ENCODE measurements at regions not wholly inside any gene's neighbourhood (a gene's known extent, or its start where the extent isn't known, plus 50 kb on each side); places are given as distances from the start of the nearest gene placed in this dataset.

DNA sequence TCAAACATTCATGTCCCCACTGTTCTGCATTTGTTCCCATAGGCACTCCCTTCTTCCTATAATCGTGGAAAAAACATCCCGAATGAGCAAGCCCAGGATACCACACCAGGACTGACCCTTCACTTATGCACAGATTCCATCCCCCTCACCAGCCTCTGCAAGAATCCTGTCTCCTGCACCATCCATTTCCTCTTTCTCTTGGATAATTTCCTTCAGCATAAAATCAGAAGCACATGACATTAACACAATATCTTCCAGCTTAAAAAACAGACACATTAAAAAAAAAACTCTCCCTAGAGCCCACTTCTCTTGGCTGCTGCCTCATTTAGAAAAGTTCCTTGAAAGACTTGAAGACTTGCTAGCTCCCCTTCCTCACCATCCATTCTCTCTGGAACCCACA is 120.9 kb upstream of the CPSF6 start:
- TF ChIP-seq, protein P1, sequence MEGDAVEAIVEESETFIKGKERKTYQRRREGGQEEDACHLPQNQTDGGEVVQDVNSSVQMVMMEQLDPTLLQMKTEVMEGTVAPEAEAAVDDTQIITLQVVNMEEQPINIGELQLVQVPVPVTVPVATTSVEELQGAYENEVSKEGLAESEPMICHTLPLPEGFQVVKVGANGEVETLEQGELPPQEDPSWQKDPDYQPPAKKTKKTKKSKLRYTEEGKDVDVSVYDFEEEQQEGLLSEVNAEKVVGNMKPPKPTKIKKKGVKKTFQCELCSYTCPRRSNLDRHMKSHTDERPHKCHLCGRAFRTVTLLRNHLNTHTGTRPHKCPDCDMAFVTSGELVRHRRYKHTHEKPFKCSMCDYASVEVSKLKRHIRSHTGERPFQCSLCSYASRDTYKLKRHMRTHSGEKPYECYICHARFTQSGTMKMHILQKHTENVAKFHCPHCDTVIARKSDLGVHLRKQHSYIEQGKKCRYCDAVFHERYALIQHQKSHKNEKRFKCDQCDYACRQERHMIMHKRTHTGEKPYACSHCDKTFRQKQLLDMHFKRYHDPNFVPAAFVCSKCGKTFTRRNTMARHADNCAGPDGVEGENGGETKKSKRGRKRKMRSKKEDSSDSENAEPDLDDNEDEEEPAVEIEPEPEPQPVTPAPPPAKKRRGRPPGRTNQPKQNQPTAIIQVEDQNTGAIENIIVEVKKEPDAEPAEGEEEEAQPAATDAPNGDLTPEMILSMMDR (IDR thresholded peaks at IDR 0.05; ENCODE audit: low read depth, low read length) = no peak
- DNase-seq (ENCODE audit: extremely low read depth, low read depth) = no peak

DNA sequence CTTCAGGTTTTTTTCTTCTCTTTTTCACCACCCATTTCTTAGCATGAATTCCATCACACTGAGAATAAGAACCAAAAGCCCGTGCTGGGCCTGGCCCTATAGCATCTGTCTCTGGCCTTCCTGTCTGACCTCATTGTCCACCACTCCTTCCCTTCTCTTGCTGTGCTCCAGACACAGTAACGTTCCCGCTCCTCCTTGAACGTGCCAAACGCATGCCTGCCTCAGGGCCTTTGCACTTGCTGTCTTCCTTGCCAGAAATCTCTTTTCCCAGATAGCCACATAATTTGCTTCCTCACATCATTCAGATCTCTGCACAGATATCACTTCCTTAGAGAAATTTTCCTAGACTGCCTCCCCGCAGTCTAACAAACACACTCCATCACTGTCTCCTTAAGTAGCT is 119.6 kb upstream of the CPSF6 start:
- TF ChIP-seq, protein P1 (IDR thresholded peaks at IDR 0.05; ENCODE audit: low read depth, low read length) = no peak
- DNase-seq (ENCODE audit: extremely low read depth, low read depth) = no peak

DNA sequence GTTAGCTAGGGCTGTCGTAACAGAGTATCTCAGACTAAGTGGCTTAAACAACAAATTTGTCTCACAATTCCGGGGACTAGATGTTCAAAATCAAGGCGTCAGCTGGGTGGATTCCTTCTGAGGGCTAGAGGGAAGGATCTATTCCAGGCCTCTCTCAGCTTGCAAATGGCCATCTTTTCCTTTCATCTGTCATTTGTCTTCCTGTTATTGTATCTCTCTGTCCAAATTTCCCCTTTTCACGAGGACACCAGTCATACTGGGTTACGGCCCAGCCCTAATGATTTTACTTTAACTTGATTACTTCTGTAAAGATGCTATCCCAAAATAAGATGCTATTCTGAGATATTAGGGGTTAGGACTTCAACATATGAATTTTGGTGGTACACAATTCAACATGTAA is 119.0 kb upstream of the CPSF6 start:
- TF ChIP-seq, protein P1 (IDR thresholded peaks at IDR 0.05; ENCODE audit: low read depth, low read length) = no peak
- no peak for DNase-seq (ENCODE audit: extremely low read depth, low read depth)

DNA sequence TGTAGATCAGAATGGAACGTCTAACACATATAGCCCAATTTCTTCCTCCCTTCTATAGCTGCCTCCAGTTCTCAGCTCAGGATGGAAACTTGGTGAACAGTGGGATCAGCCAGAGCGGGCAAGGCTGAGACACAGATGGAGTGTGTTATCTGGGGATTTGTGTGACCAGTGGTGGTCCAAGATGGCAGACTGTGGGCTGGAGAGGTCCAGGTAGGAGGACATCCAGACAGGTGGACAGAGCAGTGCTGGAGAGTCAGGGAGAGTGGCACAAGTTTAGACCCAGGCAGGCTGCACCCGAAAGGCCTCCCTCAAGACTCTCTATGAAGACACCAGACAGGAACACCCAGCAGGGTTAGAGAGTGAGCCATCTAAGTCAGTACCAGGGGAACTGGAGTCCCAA is 116.1 kb upstream of the CPSF6 start:
- no peak for DNase-seq (ENCODE audit: extremely low read depth, low read depth)
- TF ChIP-seq, protein P1 (IDR thresholded peaks at IDR 0.05; ENCODE audit: low read depth, low read length) = no peak

DNA sequence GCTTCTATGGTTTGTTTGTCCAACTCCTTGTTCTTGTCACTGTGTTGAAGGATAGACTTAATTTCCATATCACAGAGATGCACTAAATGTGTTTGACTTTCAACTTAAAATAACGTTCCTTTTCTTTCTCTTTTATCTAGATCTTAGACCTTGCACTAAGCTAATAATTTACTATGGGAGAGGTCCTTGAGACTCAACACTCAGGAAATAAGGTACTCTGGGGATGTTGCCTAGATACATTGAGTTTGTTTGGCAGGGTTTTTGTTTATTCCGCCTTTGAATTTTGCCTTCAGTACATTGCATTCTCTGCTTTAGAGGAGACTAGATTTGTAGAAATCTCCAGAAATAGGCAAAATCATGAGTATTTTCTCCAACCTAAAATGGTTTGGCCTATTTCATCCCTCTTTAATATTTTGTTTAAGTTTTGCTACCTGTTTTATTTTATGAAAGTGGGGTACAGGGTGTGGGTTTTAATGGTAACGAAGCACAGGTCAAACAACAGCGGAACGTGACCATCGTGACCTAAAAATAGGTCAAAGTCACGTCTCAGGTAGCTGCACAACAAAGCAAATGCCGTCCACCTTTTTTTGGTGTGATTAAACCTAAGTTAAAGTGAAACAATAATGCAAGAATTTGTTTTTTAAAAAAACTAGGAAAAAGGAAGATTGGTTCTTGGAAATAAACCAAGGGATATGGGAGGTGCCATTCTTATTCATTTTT is 115.3 kb upstream of the CPSF6 start:
- TF ChIP-seq, protein P1 (IDR thresholded peaks at IDR 0.05; ENCODE audit: low read depth, low read length) = no peak
- DNase-seq (ENCODE audit: extremely low read depth, low read depth) = no peak

DNA sequence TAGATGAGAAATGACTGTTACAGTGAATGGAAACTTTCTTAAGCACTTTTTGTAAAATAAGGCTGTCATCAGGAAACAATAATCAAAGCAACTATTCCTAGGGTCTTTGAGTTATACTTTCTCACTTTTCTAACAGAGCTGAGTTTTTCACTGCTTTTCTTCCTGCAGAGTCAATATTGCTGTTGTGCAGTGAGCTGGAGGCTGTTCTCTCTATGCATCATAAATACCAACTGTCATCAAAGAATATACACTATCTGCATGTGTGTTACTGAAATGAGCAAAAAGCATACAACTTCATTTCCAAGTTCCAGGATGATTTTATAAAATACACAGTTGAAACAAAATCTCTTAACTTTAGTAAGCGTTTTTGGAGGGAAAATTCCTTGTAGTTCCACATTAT is 110.4 kb upstream of the CPSF6 start:
- TF ChIP-seq, protein P1 (IDR thresholded peaks at IDR 0.05; ENCODE audit: low read depth, low read length) = no peak
- no peak for DNase-seq (ENCODE audit: extremely low read depth, low read depth)

DNA sequence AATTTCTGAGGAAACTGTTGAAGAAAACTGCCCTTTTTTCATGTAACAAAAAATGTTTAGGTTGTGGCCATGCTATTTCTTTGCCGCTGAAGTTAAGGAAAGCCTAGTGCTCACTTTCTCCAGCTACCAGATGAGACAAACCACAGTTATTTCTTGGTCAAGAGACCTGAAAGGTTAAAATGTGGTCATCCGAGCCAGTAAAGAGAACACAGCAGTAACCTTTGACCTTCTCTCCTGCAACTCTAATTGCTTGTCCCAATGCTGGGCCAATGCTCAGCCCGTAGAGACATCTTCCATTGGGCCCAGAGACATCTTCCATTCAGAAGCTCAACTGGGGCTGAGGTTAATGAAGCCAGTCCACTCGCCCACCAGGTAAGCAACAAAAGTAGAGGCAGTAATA is 109.8 kb upstream of the CPSF6 start:
- TF ChIP-seq, protein P1 (IDR thresholded peaks at IDR 0.05; ENCODE audit: low read depth, low read length) = no peak
- no peak for DNase-seq (ENCODE audit: extremely low read depth, low read depth)
